H9 (cell line): ENCODE measurements at regions not wholly inside any gene's neighbourhood (a gene's known extent, or its start where the extent isn't known, plus 50 kb on each side); places are given as distances from the start of the nearest gene placed in this dataset.

Source experiments
- DNase-seq: peaks from one replicate; pipeline ENCODE4 v3.0.0-alpha.2; 2017
- H2AFZ ChIP-seq: one replicate; pipeline ENCODE4 v1.6.1; 2013; ENCODE audit warnings: mild to moderate bottlenecking, low read length, control low read depth, moderate library complexity
- H2AK5ac ChIP-seq: 2 replicates; pipeline ENCODE4 v1.6.1; 2013; ENCODE audit warnings: low read length, control low read depth, mixed read lengths; ENCODE audit not compliant: insufficient read length
- H2BK120ac ChIP-seq: one replicate; pipeline ENCODE4 v1.6.1; 2013; ENCODE audit warnings: low read depth, mild to moderate bottlenecking, low read length, control low read depth, inconsistent platforms; ENCODE audit not compliant: poor library complexity, severe bottlenecking
- H2BK12ac ChIP-seq: 2 replicates; pipeline ENCODE4 v1.6.1; 2013; ENCODE audit warnings: low read length, control low read depth, mixed read lengths, low read depth; ENCODE audit not compliant: insufficient read length
- H2BK15ac ChIP-seq: 2 replicates; pipeline ENCODE4 v1.6.1; 2013; ENCODE audit warnings: low read depth, low read length, control low read depth
- H2BK20ac ChIP-seq: one replicate; pipeline ENCODE4 v1.6.1; 2013; ENCODE audit warnings: low read depth, mild to moderate bottlenecking, low read length, control low read depth, inconsistent platforms; ENCODE audit not compliant: poor library complexity, severe bottlenecking
- H2BK5ac ChIP-seq: 2 replicates; pipeline ENCODE4 v1.6.1; 2013; ENCODE audit warnings: low read length, control low read depth, mixed read lengths; ENCODE audit not compliant: insufficient read length
- H3K14ac ChIP-seq: 2 replicates; pipeline ENCODE4 v1.6.1; 2013; ENCODE audit warnings: low read length, control low read depth; ENCODE audit not compliant: insufficient read depth
- H3K18ac ChIP-seq: 2 replicates; pipeline ENCODE4 v1.6.1; 2013; ENCODE audit warnings: low read depth, mild to moderate bottlenecking, mixed read lengths, low read length, control low read depth; ENCODE audit not compliant: insufficient read length
- H3K23ac ChIP-seq: 2 replicates; pipeline ENCODE4 v1.6.1; 2013; ENCODE audit warnings: low read length, control low read depth, mixed read lengths, low read depth; ENCODE audit not compliant: insufficient read length
- H3K23me2 ChIP-seq: 2 replicates; pipeline ENCODE4 v1.6.1; 2013; ENCODE audit warnings: low read depth, mild to moderate bottlenecking, mixed read lengths, low read length, control low read depth; ENCODE audit not compliant: insufficient read length, poor library complexity, severe bottlenecking
- H3K27ac ChIP-seq: 2 replicates; pipeline ENCODE4 v1.5.1; 2013; ENCODE audit warnings: low read length, control low read depth, mixed read lengths, low read depth; ENCODE audit not compliant: insufficient read length
- H3K27me3 ChIP-seq: 2 replicates; pipeline ENCODE4 v1.6.1; 2013; ENCODE audit warnings: low read length, control low read depth, inconsistent platforms; ENCODE audit not compliant: insufficient read depth
- H3K4ac ChIP-seq: 2 replicates; pipeline ENCODE4 v1.6.1; 2013; ENCODE audit warnings: low read depth, mild to moderate bottlenecking, control low read depth, inconsistent platforms, low read length, moderate library complexity
- H3K4me1 ChIP-seq: 2 replicates; pipeline ENCODE4 v1.6.1; 2013; ENCODE audit warnings: low read length, control low read depth, inconsistent platforms; ENCODE audit not compliant: insufficient read depth
- H3K4me2 ChIP-seq: 2 replicates; pipeline ENCODE4 v1.6.1; 2013; ENCODE audit warnings: low read length, control low read depth, mixed read lengths; ENCODE audit not compliant: insufficient read length, insufficient read depth
- H3K56ac ChIP-seq: 2 replicates; pipeline ENCODE4 v1.6.1; 2013; ENCODE audit warnings: low read depth, mild to moderate bottlenecking, mixed read lengths, low read length, control low read depth; ENCODE audit not compliant: insufficient read length
- H3K79me1 ChIP-seq: 2 replicates; pipeline ENCODE4 v1.6.1; 2013; ENCODE audit warnings: low read depth, mild to moderate bottlenecking, moderate library complexity, low read length, control low read depth, inconsistent platforms; ENCODE audit not compliant: insufficient read depth, poor library complexity, severe bottlenecking
- H3K79me2 ChIP-seq: 2 replicates; pipeline ENCODE4 v1.6.1; 2013; ENCODE audit warnings: low read length, control low read depth, inconsistent platforms; ENCODE audit not compliant: insufficient read depth
- H3K9ac ChIP-seq: 2 replicates; pipeline ENCODE4 v1.6.1; 2013; ENCODE audit warnings: low read length, control low read depth, mixed read lengths; ENCODE audit not compliant: insufficient read length; ENCODE audit errors: extremely low read depth
- H3K9me3 ChIP-seq: one replicate; pipeline ENCODE4 v1.6.1; 2013; ENCODE audit warnings: low read depth, low read length, inconsistent platforms; ENCODE audit not compliant: control insufficient read depth
- H3T11ph ChIP-seq: one replicate; pipeline ENCODE4 v1.6.1; 2013; ENCODE audit warnings: mild to moderate bottlenecking, low read length, control low read depth, inconsistent platforms
- H4K20me1 ChIP-seq: one replicate; pipeline ENCODE4 v1.6.1; 2013; ENCODE audit not compliant: control insufficient read depth, insufficient read length, insufficient read depth
- H4K5ac ChIP-seq: 2 replicates; pipeline ENCODE4 v1.6.1; 2013; ENCODE audit warnings: low read depth, mild to moderate bottlenecking, mixed read lengths, low read length, control low read depth; ENCODE audit not compliant: insufficient read length
- H4K8ac ChIP-seq: replicated peaks from 2 replicates; pipeline ENCODE4 v1.6.1; 2013; ENCODE audit warnings: low read length, control low read depth, mixed read lengths, low read depth; ENCODE audit not compliant: insufficient read length
- H4K91ac ChIP-seq: 2 replicates; pipeline ENCODE4 v1.6.1; 2013; ENCODE audit warnings: low read depth, mild to moderate bottlenecking, moderate library complexity, mixed read lengths, low read length, control low read depth; ENCODE audit not compliant: insufficient read length
- H3K27ac Mint-ChIP-seq, 3 experiments: 2 replicates in 2 of 3; 3 replicates in 1 of 3; pipeline ENCODE4 v1.8.0; 2020 to 2021; ENCODE audit warnings: mixed read lengths in 3 of 3, mild to moderate bottlenecking in 1 of 3, moderate library complexity in 1 of 3
- H3K27me3 Mint-ChIP-seq: 2 replicates; pipeline ENCODE4 v1.8.0; 2021; ENCODE audit warnings: low read depth, mild to moderate bottlenecking, moderate library complexity, mixed read lengths
- H3K36me3 Mint-ChIP-seq, 3 experiments: 2 replicates in 2 of 3; 3 replicates in 1 of 3; pipeline ENCODE4 v1.8.0; 2020 to 2021; ENCODE audit warnings: low read depth in 3 of 3, mixed read lengths in 3 of 3; ENCODE audit not compliant: insufficient read depth in 1 of 3
- H3K4me1 Mint-ChIP-seq, 2 experiments: 2 replicates each; pipeline ENCODE4 v1.8.0; 2020; ENCODE audit warnings: mixed read lengths in 2 of 2
- H3K4me3 Mint-ChIP-seq, 2 experiments: 2 replicates in 1 of 2; 3 replicates in 1 of 2; pipeline ENCODE4 v1.8.0; 2020 to 2021; ENCODE audit warnings: mild to moderate bottlenecking in 2 of 2, mixed read lengths in 2 of 2, moderate library complexity in 1 of 2
- H3K9me3 Mint-ChIP-seq, 2 experiments: 2 replicates in 1 of 2; 3 replicates in 1 of 2; pipeline ENCODE4 v1.8.0; 2020; ENCODE audit warnings: mild to moderate bottlenecking in 2 of 2, mixed read lengths in 2 of 2, moderate library complexity in 1 of 2
- CTCF ChIP-seq: fragments of 200-600 bp; sonication (generic); conservative IDR thresholded peaks from 3 replicates; pipeline ENCODE4 v1.8.0; 2021; ENCODE audit warnings: antibody characterized with exemption, mild to moderate bottlenecking
- WGBS: extraction: QIAGEN DNeasy Blood & Tissue Kit; methylation state at CpG from one replicate; pipeline ENCODE4 v1.1.7; 2013; ENCODE audit warnings: missing lambda C conversion rate, low lambda C conversion rate, mixed read lengths; ENCODE audit not compliant: insufficient read length; ENCODE audit errors: extremely low coverage; 5-methylcytosine and 5-hydroxymethylcytosine counted together

GRCh38 chr3:6523043-6523442 is 337.9 kb upstream of the GRM7 start:
- Histone ChIP-seq H3K56ac (no peak overlapping the region), H2AK5ac (no peak overlapping the region), H4K91ac (no peak overlapping the region), H2AFZ (no peak overlapping the region), H4K20me1 (no peaks in the 10 kb centered on the region), H2BK15ac (no peak overlapping the region), H3K23me2 (no peaks in the 10 kb centered on the region), H3K23ac (no peak overlapping the region), H3K18ac (no peak overlapping the region), H2BK120ac (no peak overlapping the region), H3K14ac (no peak overlapping the region), H2BK12ac (no peak overlapping the region), H4K5ac (no peak overlapping the region), H3K4me2 (no peak overlapping the region), H3K27ac (no peak overlapping the region), H2BK20ac (no peak overlapping the region), H3K9me3 (no peaks in the 10 kb centered on the region), H3T11ph (no peak overlapping the region), H3K4ac (no peak overlapping the region), H3K27me3 (no peaks in the 10 kb centered on the region), H3K79me2 (no peaks in the 10 kb centered on the region), H2BK5ac (no peak overlapping the region), H3K4me1 (no peaks in the 10 kb centered on the region), H3K9ac (no peak overlapping the region), H3K79me1 (no peaks in the 10 kb centered on the region), H4K8ac (no peak overlapping the region)
- WGBS = no CpG with 5 or more reads among the region's 2 CpGs
- no peak overlapping the region for H3K27ac Mint-ChIP-seq
- peaks cover 2 to 5% of the 10 kb centered on the region in 2 experiments; a peak in 2 of 4 replicates for H3K4me1 Mint-ChIP-seq
- no peaks in the 10 kb centered on the region; a peak in 2 of 7 replicates for H3K36me3 Mint-ChIP-seq
- no peaks in the 10 kb centered on the region for H3K9me3 Mint-ChIP-seq
- no peak for TF ChIP-seq CTCF
- DNase-seq = no peak
- H3K27me3 Mint-ChIP-seq = no peaks in the 10 kb centered on the region
- H3K4me3 Mint-ChIP-seq = no peak overlapping the region
